ENCODE measurements at regions not wholly inside any gene's neighbourhood (a gene's known extent, or its start where the extent isn't known, plus 50 kb on each side); places are given as distances from the start of the nearest gene placed in this dataset.

- no peak for ATAC-seq (ENCODE audit: low read depth)
- no peak for DNase-seq
- Mint-ChIP-seq H3K27me3 (no peaks in the 10 kb centered on the region), H3K4me1 (no peaks in the 10 kb centered on the region), H3K9me3 (peaks cover 7% of the 10 kb centered on the region), H3K4me3 (no peak overlapping the region), H3K36me3 (ENCODE audit: low read depth) (no peaks in the 10 kb centered on the region), H3K27ac (no peak overlapping the region)
- no peak for TF ChIP-seq CTCF (IDR thresholded peaks at IDR 0.05)
- CTCF ChIA-PET = no interaction called here
- intact Hi-C loops (cut with micrococcal nuclease) = no loop called here
- POLR2A ChIA-PET = no interaction called here
Observed at GRCh38 chr2:72041638-72042111, 106.0 kb downstream of the CYP26B1 start.

- DNase-seq (no peak), ATAC-seq (ENCODE audit: low read depth) (no peak)
- Mint-ChIP-seq H3K4me3 (no peak overlapping the region), H3K36me3 (ENCODE audit: low read depth) (no peaks in the 10 kb centered on the region), H3K4me1 (no peaks in the 10 kb centered on the region), H3K27ac (no peak overlapping the region), H3K9me3 (peaks cover 7% of the 10 kb centered on the region), H3K27me3 (no peaks in the 10 kb centered on the region)
- CTCF ChIA-PET = no interaction called here
- intact Hi-C loops (cut with micrococcal nuclease) = no loop called here
- no peak for TF ChIP-seq CTCF (IDR thresholded peaks at IDR 0.05)
- POLR2A ChIA-PET = no interaction called here
Observed at GRCh38 chr2:72040629-72041571, 106.8 kb downstream of the CYP26B1 start.

- Mint-ChIP-seq H3K27ac (no peak overlapping the region), H3K4me1 (no peaks in the 10 kb centered on the region), H3K4me3 (no peak overlapping the region), H3K9me3 (peaks cover under 1% of the 10 kb centered on the region), H3K27me3 (no peaks in the 10 kb centered on the region), H3K36me3 (ENCODE audit: low read depth) (no peaks in the 10 kb centered on the region)
- no peak for ATAC-seq (ENCODE audit: low read depth)
- intact Hi-C loops (cut with micrococcal nuclease) = no loop called here
- ChIA-PET CTCF (no interaction called here), POLR2A (no interaction called here)
- DNase-seq = no peak
- no peak for TF ChIP-seq CTCF (IDR thresholded peaks at IDR 0.05)
Observed at GRCh38 chr2:72038524-72038923, 109.1 kb downstream of the CYP26B1 start.

- no peak for TF ChIP-seq CTCF (IDR thresholded peaks at IDR 0.05)
- ATAC-seq (ENCODE audit: low read depth) (no peak), DNase-seq (no peak)
- CTCF ChIA-PET = no interaction called here
- no peak overlapping the region for H3K27ac Mint-ChIP-seq
- POLR2A ChIA-PET = no interaction called here
- no peaks in the 10 kb centered on the region for H3K9me3 Mint-ChIP-seq
- H3K4me3 Mint-ChIP-seq = no peak overlapping the region
- intact Hi-C loops (cut with micrococcal nuclease) = no loop called here
- no peaks in the 10 kb centered on the region for H3K36me3 Mint-ChIP-seq (ENCODE audit: low read depth)
- no peaks in the 10 kb centered on the region for H3K27me3 Mint-ChIP-seq
- H3K4me1 Mint-ChIP-seq = no peaks in the 10 kb centered on the region
Observed at GRCh38 chr2:72037261-72037666, 110.4 kb downstream of the CYP26B1 start.

GRCh38 chr2:72036595-72036994 is 111.1 kb downstream of the CYP26B1 start:
- Mint-ChIP-seq H3K27ac (no peak overlapping the region), H3K9me3 (no peaks in the 10 kb centered on the region), H3K27me3 (no peaks in the 10 kb centered on the region), H3K36me3 (ENCODE audit: low read depth) (no peaks in the 10 kb centered on the region), H3K4me3 (no peak overlapping the region), H3K4me1 (no peaks in the 10 kb centered on the region)
- no peak for TF ChIP-seq CTCF (IDR thresholded peaks at IDR 0.05)
- CTCF ChIA-PET = no interaction called here
- POLR2A ChIA-PET = no interaction called here
- no peak for ATAC-seq (ENCODE audit: low read depth)
- DNase-seq = no peak
- intact Hi-C loops (cut with micrococcal nuclease) = no loop called here

All from activated B cell treated with CpG ODN at 0.5 μM for 24 hours (primary cell).